H1 (cell line): ENCODE measurements at regions not wholly inside any gene's neighbourhood (a gene's known extent, or its start where the extent isn't known, plus 50 kb on each side); places are given as distances from the start of the nearest gene placed in this dataset.

Experiments used
- CREB1 ChIP-seq: IDR thresholded peaks from 2 replicates; pipeline ENCODE4 v1.6.1; 2012; ENCODE audit warnings: inconsistent platforms
- CTBP2 ChIP-seq: IDR thresholded peaks from 2 replicates; pipeline ENCODE4 v1.7.0; 2011; ENCODE audit warnings: borderline replicate concordance, mild to moderate bottlenecking, moderate library complexity, mixed read lengths, low read length; ENCODE audit not compliant: insufficient read depth, insufficient read length
- EP300 ChIP-seq, 2 experiments: IDR thresholded peaks; 1 replicate in 1 of 2; 2 replicates in 1 of 2; pipeline ENCODE4 v1.6.1; 2011 to 2012; ENCODE audit warnings: low read depth in 2 of 2, low read length in 2 of 2, mild to moderate bottlenecking in 2 of 2, borderline replicate concordance in 1 of 2, inconsistent platforms in 1 of 2, moderate library complexity in 1 of 2
- EZH2 ChIP-seq: fragments of 200-600 bp; sonication (generic); IDR thresholded peaks from 2 replicates; pipeline ENCODE4 v1.7.1; 2012; ENCODE audit warnings: low read depth, mild to moderate bottlenecking, moderate library complexity, low read length, inconsistent platforms; ENCODE audit not compliant: severe bottlenecking
- FOSL1 ChIP-seq: IDR thresholded peaks from 2 replicates; pipeline ENCODE4 v1.6.1; 2011; ENCODE audit warnings: mild to moderate bottlenecking, low read depth, low read length, moderate library complexity; ENCODE audit not compliant: insufficient read depth
- GTF2F1 ChIP-seq: IDR thresholded peaks from 2 replicates; pipeline ENCODE4 v1.6.1; 2012; ENCODE audit warnings: low read depth, low read length, improper control_type of control experiment, borderline replicate concordance
- HDAC2 ChIP-seq, 2 experiments: fragments of 300-600 bp in 1 of 2; sonication (generic) in 1 of 2; IDR thresholded peaks; 2 replicates each; pipeline ENCODE4 v1.6.1; 2011 to 2012; ENCODE audit warnings: low read depth in 2 of 2, low read length in 2 of 2, mild to moderate bottlenecking in 2 of 2, moderate library complexity in 2 of 2, borderline replicate concordance in 1 of 2, inconsistent platforms in 1 of 2

GRCh38 chr2:121075641-121076497, 209.1 kb downstream of the TFCP2L1 start (continued):
- TF ChIP-seq HDAC2 (IDR thresholded peaks at IDR 0.05; ENCODE audit: borderline replicate concordance in 1 of 2, low read depth in 2 of 2, low read length in 2 of 2) (0 out of 4 replicates have a peak, but pooled peaks of 1 of the 2 experiments have one; percentile 45), FOSL1 (no peak), CTBP2 (no peak), GTF2F1 (no peak), CREB1 (no peak), EZH2 (no peak), EP300 (IDR thresholded peaks at IDR 0.05; ENCODE audit: borderline replicate concordance in 1 of 2, low read depth in 2 of 2, low read length in 2 of 2) (no peak)
